ENCODE measurements at regions not wholly inside any gene's neighbourhood (a gene's known extent, or its start where the extent isn't known, plus 50 kb on each side); places are given as distances from the start of the nearest gene placed in this dataset.

DNA sequence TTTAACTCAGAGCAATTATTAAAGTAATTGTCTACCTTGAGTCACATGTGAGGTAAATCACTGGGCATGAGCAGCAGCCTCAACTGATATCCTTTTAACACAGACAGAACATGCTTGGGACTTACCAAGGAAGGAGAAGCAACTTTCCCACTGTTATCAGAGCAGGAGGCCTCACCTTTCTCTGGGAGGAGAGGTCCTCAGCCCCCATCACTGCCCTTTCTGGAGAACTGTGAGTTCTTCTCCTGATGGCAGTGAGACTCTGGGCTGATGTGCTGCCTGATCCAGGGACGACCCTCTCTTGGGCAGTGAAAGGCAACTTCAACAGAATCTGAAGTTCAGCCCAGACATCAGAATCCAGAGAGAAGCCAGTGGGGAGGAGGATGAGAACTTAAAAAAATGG, 343.4 kb upstream of the IRX1 start:
- TF ChIP-seq, protein P1, sequence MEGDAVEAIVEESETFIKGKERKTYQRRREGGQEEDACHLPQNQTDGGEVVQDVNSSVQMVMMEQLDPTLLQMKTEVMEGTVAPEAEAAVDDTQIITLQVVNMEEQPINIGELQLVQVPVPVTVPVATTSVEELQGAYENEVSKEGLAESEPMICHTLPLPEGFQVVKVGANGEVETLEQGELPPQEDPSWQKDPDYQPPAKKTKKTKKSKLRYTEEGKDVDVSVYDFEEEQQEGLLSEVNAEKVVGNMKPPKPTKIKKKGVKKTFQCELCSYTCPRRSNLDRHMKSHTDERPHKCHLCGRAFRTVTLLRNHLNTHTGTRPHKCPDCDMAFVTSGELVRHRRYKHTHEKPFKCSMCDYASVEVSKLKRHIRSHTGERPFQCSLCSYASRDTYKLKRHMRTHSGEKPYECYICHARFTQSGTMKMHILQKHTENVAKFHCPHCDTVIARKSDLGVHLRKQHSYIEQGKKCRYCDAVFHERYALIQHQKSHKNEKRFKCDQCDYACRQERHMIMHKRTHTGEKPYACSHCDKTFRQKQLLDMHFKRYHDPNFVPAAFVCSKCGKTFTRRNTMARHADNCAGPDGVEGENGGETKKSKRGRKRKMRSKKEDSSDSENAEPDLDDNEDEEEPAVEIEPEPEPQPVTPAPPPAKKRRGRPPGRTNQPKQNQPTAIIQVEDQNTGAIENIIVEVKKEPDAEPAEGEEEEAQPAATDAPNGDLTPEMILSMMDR (conservative IDR thresholded peaks at IDR 0.05; ENCODE audit: low read depth in 2 of 2): no peak
- no peak for TF ChIP-seq CREB1 (CRISPR knock-in tag; IDR thresholded peaks at IDR 0.05; ENCODE audit: low read depth)
- TF ChIP-seq EZH2 (IDR thresholded peaks at IDR 0.05; ENCODE audit: low read depth, unreplicated experiment): no peak
- TF ChIP-seq JUNB (IDR thresholded peaks at IDR 0.05; ENCODE audit: unreplicated experiment): no peak
- TF ChIP-seq POLR2AphosphoS5 (IDR thresholded peaks at IDR 0.05; ENCODE audit: low read depth): no peak
- TF ChIP-seq, protein P2, sequence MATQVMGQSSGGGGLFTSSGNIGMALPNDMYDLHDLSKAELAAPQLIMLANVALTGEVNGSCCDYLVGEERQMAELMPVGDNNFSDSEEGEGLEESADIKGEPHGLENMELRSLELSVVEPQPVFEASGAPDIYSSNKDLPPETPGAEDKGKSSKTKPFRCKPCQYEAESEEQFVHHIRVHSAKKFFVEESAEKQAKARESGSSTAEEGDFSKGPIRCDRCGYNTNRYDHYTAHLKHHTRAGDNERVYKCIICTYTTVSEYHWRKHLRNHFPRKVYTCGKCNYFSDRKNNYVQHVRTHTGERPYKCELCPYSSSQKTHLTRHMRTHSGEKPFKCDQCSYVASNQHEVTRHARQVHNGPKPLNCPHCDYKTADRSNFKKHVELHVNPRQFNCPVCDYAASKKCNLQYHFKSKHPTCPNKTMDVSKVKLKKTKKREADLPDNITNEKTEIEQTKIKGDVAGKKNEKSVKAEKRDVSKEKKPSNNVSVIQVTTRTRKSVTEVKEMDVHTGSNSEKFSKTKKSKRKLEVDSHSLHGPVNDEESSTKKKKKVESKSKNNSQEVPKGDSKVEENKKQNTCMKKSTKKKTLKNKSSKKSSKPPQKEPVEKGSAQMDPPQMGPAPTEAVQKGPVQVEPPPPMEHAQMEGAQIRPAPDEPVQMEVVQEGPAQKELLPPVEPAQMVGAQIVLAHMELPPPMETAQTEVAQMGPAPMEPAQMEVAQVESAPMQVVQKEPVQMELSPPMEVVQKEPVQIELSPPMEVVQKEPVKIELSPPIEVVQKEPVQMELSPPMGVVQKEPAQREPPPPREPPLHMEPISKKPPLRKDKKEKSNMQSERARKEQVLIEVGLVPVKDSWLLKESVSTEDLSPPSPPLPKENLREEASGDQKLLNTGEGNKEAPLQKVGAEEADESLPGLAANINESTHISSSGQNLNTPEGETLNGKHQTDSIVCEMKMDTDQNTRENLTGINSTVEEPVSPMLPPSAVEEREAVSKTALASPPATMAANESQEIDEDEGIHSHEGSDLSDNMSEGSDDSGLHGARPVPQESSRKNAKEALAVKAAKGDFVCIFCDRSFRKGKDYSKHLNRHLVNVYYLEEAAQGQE (IDR thresholded peaks at IDR 0.05; ENCODE audit: unreplicated experiment): no peak
- TF ChIP-seq STAT1 (IDR thresholded peaks at IDR 0.05; ENCODE audit: unreplicated experiment): no peak
